HG02943 (cell line): ENCODE measurements at regions not wholly inside any gene's neighbourhood (a gene's known extent, or its start where the extent isn't known, plus 50 kb on each side); places are given as distances from the start of the nearest gene placed in this dataset.
A peak's percentile ranks its signal among the peaks of the same experiment; 100 is the strongest.

Source experiments
- ATAC-seq: cut with Tn5 transposase; IDR thresholded peaks from one replicate; pipeline ENCODE4 v1.9.1; 2021; ENCODE audit warnings: mild to moderate bottlenecking, low read depth, moderate library complexity; ENCODE audit not compliant: unreplicated experiment

DNA sequence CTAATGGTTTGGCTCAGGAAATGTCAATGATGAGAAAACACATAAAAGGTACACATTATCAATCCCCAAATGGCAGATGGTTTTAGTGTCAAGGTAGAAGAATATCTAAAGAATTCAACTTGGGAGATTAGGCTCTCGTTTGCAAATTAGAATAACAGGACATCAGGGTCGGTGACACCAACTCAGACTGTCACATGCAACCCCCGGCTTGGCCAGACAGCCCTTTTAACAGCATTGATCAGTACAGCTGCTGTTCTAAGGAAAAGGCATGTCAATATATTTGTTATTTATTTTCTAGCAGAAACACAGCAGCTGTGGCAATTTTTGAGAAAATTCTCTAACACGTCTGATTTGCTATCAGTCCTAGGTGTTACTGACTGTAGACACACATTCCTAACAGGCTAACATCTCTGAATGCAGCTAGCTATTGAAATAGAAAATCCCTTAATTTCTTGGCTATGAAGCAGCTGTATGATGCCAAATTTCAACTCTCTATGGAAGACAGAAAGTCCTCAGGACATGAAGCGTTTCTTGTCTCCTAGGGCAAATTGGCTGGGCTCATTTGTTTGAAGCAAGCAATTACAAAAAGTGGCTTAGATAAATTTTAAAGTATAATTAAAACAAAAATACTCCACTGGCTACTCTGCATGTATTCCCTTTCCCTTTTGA, 269.0 kb upstream of the CXXC4 start:
- ATAC-seq = no peak

GRCh38 chr4:104766676-104767075, 272.0 kb upstream of the CXXC4 start:
- ATAC-seq = no peak

- peak; percentile 82 for ATAC-seq
Measured at GRCh38 chr4:104772849-104773248, 278.2 kb upstream of the CXXC4 start.

DNA sequence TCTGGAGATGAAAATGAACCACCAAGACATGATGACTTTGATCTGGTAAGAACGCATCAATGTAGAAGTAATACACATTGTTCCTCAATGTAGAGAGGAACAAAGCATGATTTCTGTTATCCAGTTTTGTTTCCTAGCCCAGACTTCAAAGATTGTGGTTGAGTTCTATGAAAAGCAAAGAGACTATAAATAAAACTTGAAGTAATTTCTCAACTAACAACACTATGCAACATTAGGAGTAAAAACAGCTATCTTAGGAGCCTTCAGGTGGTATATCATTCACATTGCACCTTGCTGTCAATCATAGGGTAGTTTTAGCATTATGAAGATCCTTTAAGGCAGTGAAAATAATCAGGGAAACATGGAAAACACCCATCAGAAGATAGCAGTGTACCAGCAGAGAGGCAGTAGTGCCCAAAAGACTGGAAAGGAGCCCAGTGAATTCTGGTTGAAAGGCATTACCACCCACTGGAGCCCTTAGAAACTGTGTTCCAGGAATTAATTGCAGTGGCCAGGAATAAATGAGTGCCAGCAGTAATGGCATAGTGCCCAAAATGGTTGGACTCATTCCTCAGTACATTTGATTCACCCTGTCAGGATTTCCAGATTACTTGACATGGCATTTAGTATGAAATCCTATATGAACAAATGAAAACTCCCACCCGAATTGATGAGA, 300.7 kb upstream of the CXXC4 start:
- ATAC-seq = no peak

DNA sequence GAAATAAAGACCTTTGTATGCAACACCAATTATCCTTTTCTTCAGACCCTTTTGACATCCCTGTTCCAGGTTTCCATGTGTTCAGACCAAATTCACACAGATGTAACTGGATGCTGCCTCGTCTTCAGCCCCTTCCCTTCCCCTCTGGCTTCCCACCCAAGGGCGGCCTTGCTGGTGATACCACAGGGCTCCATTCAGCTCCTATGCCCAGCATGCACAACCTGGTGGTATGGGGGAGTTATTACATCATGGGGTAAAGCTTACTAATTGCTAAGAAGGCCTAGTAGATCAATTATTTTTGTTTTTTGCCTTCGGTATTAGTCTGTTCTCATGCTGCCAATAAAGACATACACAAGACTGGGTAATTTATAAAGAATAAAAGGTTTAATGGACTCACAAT, 317.0 kb upstream of the CXXC4 start:
- ATAC-seq = no peak

- ATAC-seq = peak; percentile 58
Measured at GRCh38 chr4:104815665-104816064, 321.0 kb upstream of the CXXC4 start.

- ATAC-seq = no peak
Measured at GRCh38 chr4:104818579-104818978, 323.9 kb upstream of the CXXC4 start.

- ATAC-seq = no peak
Measured at GRCh38 chr4:104826171-104826570, 320.5 kb upstream of the TET2 start.

DNA sequence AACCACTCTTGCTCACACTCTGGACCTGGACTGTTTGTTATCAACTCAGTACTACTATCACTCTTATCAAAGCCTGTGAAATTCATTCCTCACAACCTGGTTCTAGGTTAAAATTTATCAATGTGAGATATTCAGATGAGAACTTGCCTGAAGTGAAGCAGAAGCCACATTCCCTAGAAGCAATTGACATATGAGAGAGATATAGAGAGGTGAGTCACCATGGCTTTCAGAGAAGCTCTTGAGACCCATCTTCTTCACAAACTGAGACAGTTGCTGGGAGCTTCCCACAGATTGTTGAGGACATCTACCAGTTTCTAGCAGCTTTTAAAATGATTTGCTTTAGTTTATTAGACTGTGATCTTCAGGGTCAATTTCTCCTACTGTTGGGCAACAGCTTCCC, 316.9 kb upstream of the TET2 start:
- no peak for ATAC-seq

DNA sequence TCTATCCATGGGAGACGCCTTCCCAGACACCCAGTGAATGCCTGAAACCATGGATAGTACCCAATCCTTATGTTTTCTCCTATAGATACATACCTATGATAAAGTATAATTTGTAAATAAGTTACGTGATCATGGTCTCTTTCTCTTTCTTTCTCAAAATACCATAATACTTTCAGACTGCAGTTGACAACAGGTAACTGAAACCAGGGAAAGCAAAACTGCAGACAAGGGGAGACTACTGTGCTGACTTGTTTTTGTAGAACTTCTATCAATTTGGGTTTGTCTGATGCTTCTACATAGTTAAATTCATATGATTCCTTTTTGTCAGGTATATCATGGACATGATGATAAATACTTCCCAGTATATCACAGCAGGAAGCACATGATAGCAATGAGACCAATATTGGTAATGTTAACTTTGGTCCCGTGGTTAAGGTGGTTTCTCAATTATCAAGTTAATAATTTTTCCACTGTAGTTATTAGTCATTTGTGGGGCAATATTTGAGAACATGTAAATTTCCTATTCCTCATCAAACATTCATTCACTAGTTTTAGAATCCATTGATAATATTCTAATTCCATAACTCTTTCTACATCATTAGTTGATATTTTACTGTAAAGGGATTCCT, 298.0 kb upstream of the TET2 start:
- ATAC-seq = no peak

GRCh38 chr4:104859601-104860237, 287.0 kb upstream of the TET2 start:
- no peak for ATAC-seq

GRCh38 chr4:104860238-104861123, 286.2 kb upstream of the TET2 start:
- no peak for ATAC-seq

- no peak for ATAC-seq
Measured at GRCh38 chr4:104866809-104867208, 279.9 kb upstream of the TET2 start.

DNA sequence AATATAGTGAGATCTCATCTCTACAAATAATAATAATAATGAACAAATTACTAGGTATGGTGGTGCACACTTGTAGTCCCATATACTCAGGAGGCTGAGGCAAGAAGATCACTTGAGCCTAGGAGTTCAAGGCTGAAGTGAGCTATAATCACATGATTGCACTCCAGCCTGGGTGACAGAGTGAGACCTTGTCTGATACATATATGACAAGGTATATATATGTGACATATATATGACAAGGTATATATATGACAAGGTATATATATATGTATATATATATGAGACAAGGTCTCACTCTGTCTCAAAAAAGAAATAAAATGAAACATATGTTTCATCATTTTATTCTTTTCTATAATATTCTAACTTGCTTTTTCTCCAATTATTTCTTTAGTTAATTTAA, 278.1 kb upstream of the TET2 start:
- peak; percentile 16 for ATAC-seq

DNA sequence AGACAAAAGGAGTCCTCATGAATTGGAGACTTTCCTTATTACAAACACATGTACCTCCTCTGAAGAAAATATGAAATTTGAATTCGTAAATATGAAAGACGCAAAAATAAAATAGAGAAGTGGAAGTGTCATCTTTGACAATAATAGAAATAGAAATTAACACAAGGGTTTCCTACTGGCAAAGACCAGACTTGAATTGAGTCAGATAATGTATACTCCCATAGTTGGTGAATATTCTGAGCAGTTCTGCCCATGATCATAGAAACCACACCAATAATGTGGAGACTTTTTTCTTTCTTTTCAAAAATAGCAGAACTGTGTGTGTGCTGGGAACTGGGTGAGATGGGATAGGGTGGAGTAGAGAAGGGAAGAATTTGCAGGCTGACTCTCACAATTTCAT, 277.7 kb upstream of the TET2 start:
- ATAC-seq = peak; percentile 89

GRCh38 chr4:104869831-104870230, 276.8 kb upstream of the TET2 start:
- ATAC-seq = no peak

- ATAC-seq = no peak
Measured at GRCh38 chr4:104870495-104871233, 276.0 kb upstream of the TET2 start.

DNA sequence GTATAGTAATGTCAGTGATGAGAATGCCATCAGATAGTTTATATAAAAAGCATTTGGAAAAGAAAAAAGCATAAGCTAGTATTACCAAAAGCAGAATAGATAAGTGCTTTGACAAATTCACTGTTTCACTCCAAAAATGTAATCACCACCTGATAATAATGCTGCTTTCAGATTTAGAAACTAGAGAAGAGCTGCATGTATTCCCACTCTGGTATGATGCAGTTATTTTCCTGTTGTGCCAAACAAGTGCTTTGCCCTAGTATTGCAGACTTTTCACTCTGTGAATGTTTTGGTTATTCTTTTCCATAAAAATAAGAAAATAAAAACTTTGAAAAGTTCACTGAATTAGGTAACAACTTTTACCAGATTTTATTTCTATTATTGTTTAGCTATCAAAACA, 267.7 kb upstream of the TET2 start:
- no peak for ATAC-seq

GRCh38 chr4:104879367-104879766, 267.3 kb upstream of the TET2 start:
- no peak for ATAC-seq

DNA sequence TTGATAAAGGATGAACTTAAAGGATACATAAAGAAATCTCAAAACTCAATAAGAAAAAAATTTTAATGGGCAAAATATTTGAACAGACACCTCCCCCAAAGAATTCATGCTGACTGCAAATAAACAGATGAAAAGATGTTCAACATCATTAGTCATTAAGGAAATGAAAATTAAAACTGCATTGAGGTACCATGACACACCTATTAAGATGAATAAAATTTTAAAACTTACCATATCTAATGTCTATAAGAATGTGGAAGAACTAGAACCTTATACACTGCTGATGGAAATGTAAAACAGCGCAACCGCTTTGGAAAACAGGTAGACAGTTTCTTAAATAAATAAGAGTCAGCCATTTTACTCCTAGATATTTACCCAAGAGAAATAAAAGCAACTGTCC, 266.8 kb upstream of the TET2 start:
- no peak for ATAC-seq
